ENCODE measurements at regions not wholly inside any gene's neighbourhood (a gene's known extent, or its start where the extent isn't known, plus 50 kb on each side); places are given as distances from the start of the nearest gene placed in this dataset.

DNA sequence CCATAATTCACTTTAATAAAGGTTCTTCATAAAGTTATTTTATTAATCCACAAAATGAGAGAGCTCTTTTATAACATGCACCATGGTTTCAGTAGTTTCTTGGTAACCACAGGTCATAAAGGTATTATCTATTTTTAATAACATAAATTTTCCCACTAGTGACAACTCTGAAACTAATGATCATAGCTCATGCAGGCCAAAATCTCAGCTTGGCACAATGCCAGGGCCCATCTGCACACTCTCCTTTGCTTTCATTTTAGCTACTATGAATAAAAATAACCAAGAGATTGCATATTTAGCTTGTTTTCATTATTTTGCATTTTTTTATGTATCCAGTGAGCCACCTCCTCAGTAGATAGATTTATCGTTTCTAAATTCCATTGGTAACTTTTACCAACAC lies 691.8 kb upstream of the CHAC2 start:
- WGBS, 2 donors (ENCODE audit: low coverage in 1 of 2) = 52 to 60% methylated on average over 1 of the region's 1 CpG
- ATAC-seq = no peak
- TF ChIP-seq, protein P1, sequence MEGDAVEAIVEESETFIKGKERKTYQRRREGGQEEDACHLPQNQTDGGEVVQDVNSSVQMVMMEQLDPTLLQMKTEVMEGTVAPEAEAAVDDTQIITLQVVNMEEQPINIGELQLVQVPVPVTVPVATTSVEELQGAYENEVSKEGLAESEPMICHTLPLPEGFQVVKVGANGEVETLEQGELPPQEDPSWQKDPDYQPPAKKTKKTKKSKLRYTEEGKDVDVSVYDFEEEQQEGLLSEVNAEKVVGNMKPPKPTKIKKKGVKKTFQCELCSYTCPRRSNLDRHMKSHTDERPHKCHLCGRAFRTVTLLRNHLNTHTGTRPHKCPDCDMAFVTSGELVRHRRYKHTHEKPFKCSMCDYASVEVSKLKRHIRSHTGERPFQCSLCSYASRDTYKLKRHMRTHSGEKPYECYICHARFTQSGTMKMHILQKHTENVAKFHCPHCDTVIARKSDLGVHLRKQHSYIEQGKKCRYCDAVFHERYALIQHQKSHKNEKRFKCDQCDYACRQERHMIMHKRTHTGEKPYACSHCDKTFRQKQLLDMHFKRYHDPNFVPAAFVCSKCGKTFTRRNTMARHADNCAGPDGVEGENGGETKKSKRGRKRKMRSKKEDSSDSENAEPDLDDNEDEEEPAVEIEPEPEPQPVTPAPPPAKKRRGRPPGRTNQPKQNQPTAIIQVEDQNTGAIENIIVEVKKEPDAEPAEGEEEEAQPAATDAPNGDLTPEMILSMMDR (IDR thresholded peaks at IDR 0.05) = no peak
- TF ChIP-seq POLR2AphosphoS5 (IDR thresholded peaks at IDR 0.05) (no peak), EP300 (IDR thresholded peaks at IDR 0.05) (no peak), POLR2A (IDR thresholded peaks at IDR 0.05) (no peak)

DNA sequence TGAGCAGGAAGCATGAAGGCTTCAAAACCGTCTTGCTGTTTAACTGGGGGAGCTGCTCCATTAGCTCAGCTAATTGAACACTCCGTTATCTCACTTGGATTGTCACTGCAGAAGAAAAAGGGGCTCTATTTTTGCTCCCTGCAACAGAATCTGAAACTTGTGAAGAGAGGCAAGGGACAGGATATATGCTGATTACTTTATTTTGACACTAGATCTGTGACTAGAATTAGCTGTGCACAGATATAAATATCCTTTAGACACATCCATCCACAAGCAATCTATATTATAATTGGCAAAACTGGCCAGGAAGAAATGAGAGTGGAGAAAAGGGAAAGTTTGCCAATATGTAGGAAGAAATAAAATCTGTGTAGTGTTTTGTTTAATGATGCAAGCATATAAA lies 700.1 kb upstream of the CHAC2 start:
- no peaks in the 10 kb centered on the region for H3K4me1 ChIP-seq
- no peak overlapping the region for H3K27ac ChIP-seq
- ATAC-seq = no peak
- no peak overlapping the region for H3K4me3 ChIP-seq
- H3K9me3 ChIP-seq = no peaks in the 10 kb centered on the region
- H3K36me3 ChIP-seq = no peaks in the 10 kb centered on the region
- TF ChIP-seq POLR2A (IDR thresholded peaks at IDR 0.05) = no peak
- TF ChIP-seq, protein P1 (IDR thresholded peaks at IDR 0.05) = no peak
- TF ChIP-seq EP300 (IDR thresholded peaks at IDR 0.05) = no peak
- no peak for TF ChIP-seq POLR2AphosphoS5 (IDR thresholded peaks at IDR 0.05)
- WGBS, 2 donors (ENCODE audit: low coverage in 1 of 2) = 46 to 64% methylated on average over 2 of the region's 2 CpGs
- no peaks in the 10 kb centered on the region for H3K27me3 ChIP-seq

More for the DNA sequence above, 691.8 kb upstream of the CHAC2 start:
- no peaks in the 10 kb centered on the region for H3K36me3 ChIP-seq
- H3K9me3 ChIP-seq = no peaks in the 10 kb centered on the region
- H3K27me3 ChIP-seq = no peaks in the 10 kb centered on the region
- H3K27ac ChIP-seq = no peak overlapping the region
- no peaks in the 10 kb centered on the region for H3K4me1 ChIP-seq
- no peak overlapping the region for H3K4me3 ChIP-seq

DNA sequence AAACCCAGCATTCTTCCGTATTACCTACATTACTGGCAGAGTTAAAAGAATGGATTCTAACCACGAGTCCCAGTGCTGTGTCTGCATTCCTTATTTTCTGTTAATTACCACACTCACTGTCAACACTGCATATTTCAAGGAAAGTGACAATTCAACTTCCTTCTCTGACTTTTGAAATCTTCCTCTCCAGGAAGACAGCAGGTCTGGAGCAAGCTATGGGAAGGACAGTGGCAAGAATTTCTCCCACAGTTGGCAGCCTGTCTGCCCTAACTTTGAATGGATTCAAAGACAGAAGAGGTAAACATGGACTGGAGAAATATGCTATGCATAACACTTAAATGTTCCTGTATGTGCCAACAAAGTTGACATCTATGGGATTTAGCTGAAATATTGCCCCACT lies 700.5 kb upstream of the CHAC2 start:
- H3K27me3 ChIP-seq = no peaks in the 10 kb centered on the region
- H3K4me1 ChIP-seq = no peaks in the 10 kb centered on the region
- H3K27ac ChIP-seq = no peak overlapping the region
- H3K4me3 ChIP-seq = no peak overlapping the region
- TF ChIP-seq POLR2A (IDR thresholded peaks at IDR 0.05) (no peak), POLR2AphosphoS5 (IDR thresholded peaks at IDR 0.05) (no peak), EP300 (IDR thresholded peaks at IDR 0.05) (no peak)
- TF ChIP-seq, protein P1 (IDR thresholded peaks at IDR 0.05) = no peak
- ATAC-seq = no peak
- no peaks in the 10 kb centered on the region for H3K9me3 ChIP-seq
- no peaks in the 10 kb centered on the region for H3K36me3 ChIP-seq
- 41 to 49% methylated on average over 2 of the region's 2 CpGs for WGBS, 2 donors (ENCODE audit: low coverage in 1 of 2)

DNA sequence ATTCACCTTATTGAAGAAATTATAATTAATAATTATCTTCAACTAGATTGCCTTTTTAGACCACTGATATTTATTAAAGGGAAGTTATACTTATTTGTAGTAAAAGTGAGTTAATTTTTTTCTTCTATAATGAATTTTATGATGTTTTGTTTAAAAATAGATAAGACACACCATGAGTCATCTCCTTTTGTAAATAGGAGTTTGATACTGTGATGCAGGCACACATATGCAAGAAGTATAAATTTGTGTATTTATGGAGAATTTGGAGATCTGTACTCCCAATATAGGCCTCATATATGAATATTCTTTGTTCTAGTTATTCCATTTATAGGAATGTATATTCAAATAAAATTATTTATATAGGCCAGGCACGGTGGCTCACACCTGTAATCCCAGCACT lies 703.5 kb upstream of the CHAC2 start:
- Histone ChIP-seq H3K27ac (no peak overlapping the region), H3K4me3 (no peak overlapping the region), H3K9me3 (no peaks in the 10 kb centered on the region), H3K4me1 (no peaks in the 10 kb centered on the region), H3K27me3 (no peaks in the 10 kb centered on the region), H3K36me3 (no peaks in the 10 kb centered on the region)
- TF ChIP-seq POLR2AphosphoS5 (IDR thresholded peaks at IDR 0.05) (no peak), POLR2A (IDR thresholded peaks at IDR 0.05) (no peak), EP300 (IDR thresholded peaks at IDR 0.05) (no peak)
- TF ChIP-seq, protein P1 (IDR thresholded peaks at IDR 0.05) = no peak
- no peak for ATAC-seq
- WGBS, 2 donors (ENCODE audit: low coverage in 1 of 2) = 33 to 86% methylated on average over 1 of the region's 1 CpG

DNA sequence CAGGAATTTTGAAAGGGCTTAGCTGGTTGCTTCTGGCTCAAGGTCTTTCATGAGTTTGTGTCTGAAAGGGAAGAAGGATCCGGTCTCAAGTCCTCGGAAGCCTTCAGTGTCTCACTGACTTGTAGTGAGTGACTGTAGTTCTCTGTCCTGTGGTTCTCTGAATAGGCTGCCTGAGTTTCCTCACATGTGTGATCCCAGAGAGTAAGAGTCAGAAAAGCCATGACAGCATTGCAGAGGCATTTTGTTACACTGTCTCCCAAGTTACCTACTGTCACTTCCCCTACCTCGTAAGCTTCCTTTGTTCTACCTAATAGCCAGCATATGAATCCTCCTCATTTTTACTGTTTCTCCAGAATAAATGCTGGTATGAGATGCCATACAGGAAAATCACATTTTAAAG lies 709.1 kb upstream of the CHAC2 start:
- no peaks in the 10 kb centered on the region for H3K9me3 ChIP-seq
- H3K27me3 ChIP-seq = no peaks in the 10 kb centered on the region
- no peaks in the 10 kb centered on the region for H3K36me3 ChIP-seq
- ATAC-seq = no peak
- no peaks in the 10 kb centered on the region for H3K4me1 ChIP-seq
- H3K4me3 ChIP-seq = no peak overlapping the region
- TF ChIP-seq EP300 (IDR thresholded peaks at IDR 0.05) = no peak
- TF ChIP-seq, protein P1 (IDR thresholded peaks at IDR 0.05) = no peak
- TF ChIP-seq POLR2A (IDR thresholded peaks at IDR 0.05) = no peak
- TF ChIP-seq POLR2AphosphoS5 (IDR thresholded peaks at IDR 0.05) = no peak
- no peak overlapping the region for H3K27ac ChIP-seq
- WGBS, 2 donors (ENCODE audit: low coverage in 1 of 2) = 82 to 92% methylated on average over 2 to 3 of the region's 3 CpGs
